Fibroblast of lung (primary cell): ENCODE measurements at regions not wholly inside any gene's neighbourhood (a gene's known extent, or its start where the extent isn't known, plus 50 kb on each side); places are given as distances from the start of the nearest gene placed in this dataset.

Source experiments
- CTCF ChIP-seq, 2 donors: IDR thresholded peaks in 1 of 2; conservative IDR thresholded peaks in 1 of 2; 1 replicate in 1 of 2; 2 replicates in 1 of 2; pipeline ENCODE4 v1.5.1; 2011 to 2012; ENCODE audit warnings: low read length in 2 of 2, control low read depth in 1 of 2, inconsistent platforms in 1 of 2, low read depth in 1 of 2, mild to moderate bottlenecking in 1 of 2
- EZH2 ChIP-seq: IDR thresholded peaks from 2 replicates; pipeline ENCODE4 v1.5.1; 2012; ENCODE audit warnings: low read length, control low read depth, mild to moderate bottlenecking; ENCODE audit errors: missing control alignments

DNA sequence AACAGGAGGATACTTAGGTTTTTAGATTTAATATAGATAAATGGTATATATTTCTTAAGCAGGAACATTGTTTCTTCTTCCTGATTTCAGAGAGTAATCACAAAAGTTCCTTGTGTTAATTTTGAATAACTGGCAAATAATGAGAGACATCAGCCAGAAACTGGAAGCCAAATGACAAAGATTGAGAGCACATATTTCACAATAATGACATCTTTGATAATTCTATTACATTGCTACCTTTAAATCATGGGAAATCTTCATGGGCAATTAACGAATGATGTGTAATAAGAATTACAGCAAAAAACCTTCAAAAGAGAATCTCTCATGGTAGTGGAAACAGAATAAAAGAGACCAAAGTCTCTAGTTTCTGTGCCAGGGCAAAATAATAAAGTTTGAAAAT is 215.1 kb downstream of the NUP35 start:
- TF ChIP-seq CTCF (conservative IDR thresholded peaks at IDR 0.05 in 1 of 2, IDR thresholded peaks at IDR 0.05 in 1 of 2; ENCODE audit: low read depth in 1 of 2, low read length in 2 of 2), result no peak
- no peak for TF ChIP-seq EZH2
